ENCODE measurements at regions not wholly inside any gene's neighbourhood (a gene's known extent, or its start where the extent isn't known, plus 50 kb on each side); places are given as distances from the start of the nearest gene placed in this dataset.

DNA sequence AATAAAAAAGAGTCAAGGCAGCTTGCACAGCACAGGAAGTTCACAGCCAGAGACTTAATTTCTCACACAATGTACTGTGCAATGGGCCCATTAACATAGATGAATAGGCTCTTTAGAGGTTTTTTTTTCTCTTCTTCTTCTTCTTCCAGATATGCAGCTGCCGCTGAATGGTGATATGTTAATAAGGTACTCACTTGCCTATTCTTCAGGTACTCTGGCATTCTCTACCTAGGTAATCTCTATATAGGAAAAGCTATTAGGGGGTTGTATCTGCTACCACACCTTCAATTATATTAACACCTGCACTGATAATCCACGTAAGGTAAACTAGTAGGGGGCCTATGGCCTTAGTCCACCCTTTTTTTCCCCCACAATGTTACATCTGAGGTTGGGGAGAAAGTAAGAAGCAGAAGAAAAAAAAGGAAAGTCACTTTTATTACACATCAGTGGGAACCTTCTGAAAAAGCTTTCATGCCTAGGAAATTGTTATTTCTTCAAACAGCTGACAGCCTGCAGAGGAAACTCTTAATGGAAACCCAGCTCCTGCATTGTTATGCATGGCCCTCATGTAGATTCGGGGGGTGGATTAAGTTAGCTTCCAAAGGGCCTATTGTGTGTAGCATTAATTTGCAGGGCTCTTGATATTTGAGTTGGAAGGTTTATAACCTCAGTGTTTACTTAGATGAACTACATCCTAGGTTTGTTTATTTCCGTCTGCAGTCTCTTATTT lies 525.5 kb downstream of the ZIC1 start:
- Histone ChIP-seq H3K4me1 (no peaks in the 10 kb centered on the region), H3K27me3 (ENCODE audit: insufficient read depth in 3 of 3, low read length in 2 of 3) (no peaks in the 10 kb centered on the region), H3K9me3 (no peaks in the 10 kb centered on the region), H3K4me3 (no peak overlapping the region), H3K27ac (no peak overlapping the region), H3K36me3 (ENCODE audit: insufficient read depth in 1 of 2, low read depth in 1 of 2) (no peaks in the 10 kb centered on the region)
- WGBS, 3 donors = 74 to 75% (median 74%) methylated on average over 4 of the region's 4 CpGs
- intact Hi-C loops (cut with DNase I) = no loop called here
- DNase-seq (no peak), ATAC-seq (no peak)
- TF ChIP-seq, protein P1, sequence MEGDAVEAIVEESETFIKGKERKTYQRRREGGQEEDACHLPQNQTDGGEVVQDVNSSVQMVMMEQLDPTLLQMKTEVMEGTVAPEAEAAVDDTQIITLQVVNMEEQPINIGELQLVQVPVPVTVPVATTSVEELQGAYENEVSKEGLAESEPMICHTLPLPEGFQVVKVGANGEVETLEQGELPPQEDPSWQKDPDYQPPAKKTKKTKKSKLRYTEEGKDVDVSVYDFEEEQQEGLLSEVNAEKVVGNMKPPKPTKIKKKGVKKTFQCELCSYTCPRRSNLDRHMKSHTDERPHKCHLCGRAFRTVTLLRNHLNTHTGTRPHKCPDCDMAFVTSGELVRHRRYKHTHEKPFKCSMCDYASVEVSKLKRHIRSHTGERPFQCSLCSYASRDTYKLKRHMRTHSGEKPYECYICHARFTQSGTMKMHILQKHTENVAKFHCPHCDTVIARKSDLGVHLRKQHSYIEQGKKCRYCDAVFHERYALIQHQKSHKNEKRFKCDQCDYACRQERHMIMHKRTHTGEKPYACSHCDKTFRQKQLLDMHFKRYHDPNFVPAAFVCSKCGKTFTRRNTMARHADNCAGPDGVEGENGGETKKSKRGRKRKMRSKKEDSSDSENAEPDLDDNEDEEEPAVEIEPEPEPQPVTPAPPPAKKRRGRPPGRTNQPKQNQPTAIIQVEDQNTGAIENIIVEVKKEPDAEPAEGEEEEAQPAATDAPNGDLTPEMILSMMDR (IDR thresholded peaks at IDR 0.05) = no peak

DNA sequence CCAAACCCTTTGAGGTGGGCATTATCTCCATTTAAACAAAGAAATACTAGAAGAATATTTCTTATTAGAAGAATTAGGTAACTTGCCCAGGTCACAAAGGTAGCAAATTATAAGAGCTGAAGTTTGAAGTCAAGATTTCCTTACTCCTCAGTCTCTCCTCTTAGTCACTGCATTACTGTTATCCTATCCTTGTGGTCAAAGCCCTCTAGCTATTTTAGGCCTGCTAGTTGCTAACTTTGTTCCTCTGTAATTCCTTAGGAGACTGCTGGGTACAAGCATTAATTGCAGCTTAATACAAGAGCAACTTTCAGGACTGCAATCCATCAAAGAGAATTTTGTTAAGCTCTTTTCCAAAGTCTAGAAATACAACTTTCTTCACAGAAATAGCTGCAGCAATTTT lies 528.2 kb downstream of the ZIC1 start:
- TF ChIP-seq, protein P1 (IDR thresholded peaks at IDR 0.05) = no peak
- intact Hi-C loops (cut with DNase I) = no loop called here
- ATAC-seq (peak in 1 of 4 donors; percentile 40), DNase-seq (no peak)
- Histone ChIP-seq H3K4me3 (no peak overlapping the region), H3K4me1 (no peaks in the 10 kb centered on the region), H3K27ac (no peak overlapping the region), H3K36me3 (ENCODE audit: insufficient read depth in 1 of 2, low read depth in 1 of 2) (no peaks in the 10 kb centered on the region), H3K9me3 (no peaks in the 10 kb centered on the region), H3K27me3 (ENCODE audit: insufficient read depth in 3 of 3, low read length in 2 of 3) (no peaks in the 10 kb centered on the region)

DNA sequence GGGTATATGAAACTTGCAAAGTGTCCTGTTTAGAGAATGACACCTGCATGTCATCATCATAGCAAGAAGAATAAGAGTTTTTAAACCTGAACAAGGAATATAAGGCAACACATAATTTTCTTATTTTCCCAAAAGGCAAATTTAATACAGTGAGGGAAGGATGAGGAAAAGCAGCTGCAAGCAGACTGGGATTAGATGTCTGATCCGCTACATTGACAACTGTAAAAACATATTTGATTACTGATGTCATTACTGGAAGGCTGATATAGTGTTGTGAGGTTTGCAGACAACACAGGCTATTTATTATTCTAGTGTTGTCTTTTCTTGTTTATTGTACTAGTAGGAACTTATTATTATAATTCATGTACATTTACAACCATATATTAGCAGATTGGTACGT lies 528.7 kb downstream of the ZIC1 start:
- Histone ChIP-seq H3K4me1 (no peaks in the 10 kb centered on the region), H3K9me3 (no peaks in the 10 kb centered on the region), H3K27ac (no peak overlapping the region), H3K36me3 (ENCODE audit: insufficient read depth in 1 of 2, low read depth in 1 of 2) (no peaks in the 10 kb centered on the region), H3K27me3 (ENCODE audit: insufficient read depth in 3 of 3, low read length in 2 of 3) (no peaks in the 10 kb centered on the region), H3K4me3 (no peak overlapping the region)
- TF ChIP-seq, protein P1 (IDR thresholded peaks at IDR 0.05) = no peak
- ATAC-seq = no peak
- intact Hi-C loops (cut with DNase I) = no loop called here
- WGBS, 3 donors = 63 to 74% (median 64%) methylated on average over 2 of the region's 2 CpGs
- no peak for DNase-seq

DNA sequence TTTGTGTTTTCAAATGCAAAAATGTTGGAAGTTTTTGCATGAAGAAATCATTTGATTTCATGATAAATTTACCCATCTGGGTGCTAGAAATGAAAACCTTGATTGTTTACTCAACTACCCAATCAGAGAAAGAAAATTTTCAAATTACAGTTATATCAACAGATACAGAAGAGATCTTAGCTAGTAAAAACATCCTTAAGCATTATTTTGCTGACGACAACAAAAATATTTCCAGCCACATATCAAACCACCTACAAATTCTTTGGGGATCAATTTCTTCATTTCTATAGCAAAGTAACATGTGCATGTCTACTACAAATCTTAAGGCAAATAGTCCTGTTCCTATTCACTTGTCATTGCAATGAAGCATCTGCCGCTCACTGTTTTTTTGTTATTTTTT lies 530.3 kb downstream of the ZIC1 start:
- H3K9me3 ChIP-seq = no peaks in the 10 kb centered on the region
- no peak for DNase-seq
- no peak for ATAC-seq
- peak overlapping the region; percentile 33 for H3K4me3 ChIP-seq
- 41 to 59% (median 41%) methylated on average over 2 of the region's 2 CpGs for WGBS, 3 donors
- intact Hi-C loops (cut with DNase I) = no loop called here
- H3K4me1 ChIP-seq = no peaks in the 10 kb centered on the region
- TF ChIP-seq, protein P1 (IDR thresholded peaks at IDR 0.05) = no peak
- no peaks in the 10 kb centered on the region for H3K27me3 ChIP-seq (ENCODE audit: insufficient read depth in 3 of 3, low read length in 2 of 3)
- H3K27ac ChIP-seq = no peak overlapping the region
- H3K36me3 ChIP-seq (ENCODE audit: insufficient read depth in 1 of 2, low read depth in 1 of 2) = no peaks in the 10 kb centered on the region

DNA sequence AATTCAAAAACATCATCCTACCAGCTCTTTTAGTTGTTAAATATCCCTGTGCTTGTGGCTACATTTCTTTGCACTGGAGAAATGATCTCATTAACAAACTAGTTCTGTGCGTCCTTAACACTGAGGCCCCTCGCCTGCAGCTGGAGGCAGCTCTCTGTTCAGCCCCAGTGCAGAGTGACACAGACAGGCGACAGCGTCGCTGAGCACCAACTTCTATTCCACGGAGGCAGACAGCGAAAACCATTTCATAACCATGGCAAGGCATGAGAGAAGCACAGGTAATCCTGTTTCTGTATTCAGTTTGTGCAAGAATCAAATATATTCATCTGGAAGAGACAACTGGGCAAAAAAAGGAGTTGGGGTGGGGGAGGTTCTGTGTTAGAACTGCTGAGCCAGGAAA lies 530.7 kb downstream of the ZIC1 start:
- Histone ChIP-seq H3K4me3 (peak overlapping the region; percentile 33), H3K36me3 (ENCODE audit: insufficient read depth in 1 of 2, low read depth in 1 of 2) (no peaks in the 10 kb centered on the region), H3K27me3 (ENCODE audit: insufficient read depth in 3 of 3, low read length in 2 of 3) (no peaks in the 10 kb centered on the region), H3K27ac (no peak overlapping the region), H3K4me1 (no peaks in the 10 kb centered on the region), H3K9me3 (no peaks in the 10 kb centered on the region)
- WGBS, 3 donors = 11 to 22% (median 18%) methylated on average over 7 of the region's 7 CpGs
- intact Hi-C loops (cut with DNase I) = no loop called here
- TF ChIP-seq, protein P1 (IDR thresholded peaks at IDR 0.05) = no peak
- peak in 2 of 4 donors; percentile 54 to 57 for ATAC-seq
- DNase-seq = no peak
